Neutrophil (primary cell): ENCODE measurements at regions not wholly inside any gene's neighbourhood (a gene's known extent, or its start where the extent isn't known, plus 50 kb on each side); places are given as distances from the start of the nearest gene placed in this dataset.

Experiments used
- H3K27ac ChIP-seq: fragments of 200-600 bp; sonication (generic); 2 replicates; pipeline ENCODE4 v1.5.1; 2016; ENCODE audit warnings: mild to moderate bottlenecking, moderate library complexity
- H3K27me3 ChIP-seq: fragments of 200-600 bp; sonication (generic); 2 replicates; pipeline ENCODE4 v1.6.0; 2016; ENCODE audit warnings: mild to moderate bottlenecking
- H3K36me3 ChIP-seq: fragments of 200-600 bp; sonication (generic); 2 replicates; pipeline ENCODE4 v1.5.1; 2017
- H3K4me1 ChIP-seq, 2 experiments: fragments of 200-600 bp in 1 of 2; sonication (generic) in 1 of 2; 1 replicate in 1 of 2; 2 replicates in 1 of 2; pipeline versions ENCODE4 v1.5.1 to v1.6.1; 2013 to 2016; ENCODE audit warnings: low read depth in 1 of 2, low read length in 1 of 2, mild to moderate bottlenecking in 1 of 2, moderate library complexity in 1 of 2; ENCODE audit not compliant: control insufficient read depth in 1 of 2, insufficient read depth in 1 of 2
- H3K4me3 ChIP-seq, 2 experiments: fragments of 200-600 bp in 1 of 2; sonication (generic) in 1 of 2; 1 replicate in 1 of 2; 2 replicates in 1 of 2; pipeline ENCODE4 v1.5.1; 2013 to 2016; ENCODE audit warnings: low read depth in 1 of 2, low read length in 1 of 2, mild to moderate bottlenecking in 1 of 2, moderate library complexity in 1 of 2
- H3K9me3 ChIP-seq: fragments of 200-600 bp; sonication (generic); 2 replicates; pipeline ENCODE4 v1.5.1; 2016
- CTCF ChIP-seq: fragments of 200-600 bp; sonication (generic); IDR thresholded peaks from 2 replicates; pipeline ENCODE4 v1.5.1; 2016; ENCODE audit warnings: antibody characterized with exemption

- TF ChIP-seq CTCF, result no peak
- Histone ChIP-seq H3K4me3 (peak overlapping the region; percentile 47 to 55), H3K4me1 (peaks cover 9 to 10% of the 10 kb centered on the region in 2 experiments), H3K27me3 (no peaks in the 10 kb centered on the region), H3K36me3 (no peaks in the 10 kb centered on the region), H3K27ac (no peak overlapping the region), H3K9me3 (no peaks in the 10 kb centered on the region)
These were observed 65.6 kb upstream of the IRF2BP2 start for GRCh38 chr1:234675572-234675971.

DNA sequence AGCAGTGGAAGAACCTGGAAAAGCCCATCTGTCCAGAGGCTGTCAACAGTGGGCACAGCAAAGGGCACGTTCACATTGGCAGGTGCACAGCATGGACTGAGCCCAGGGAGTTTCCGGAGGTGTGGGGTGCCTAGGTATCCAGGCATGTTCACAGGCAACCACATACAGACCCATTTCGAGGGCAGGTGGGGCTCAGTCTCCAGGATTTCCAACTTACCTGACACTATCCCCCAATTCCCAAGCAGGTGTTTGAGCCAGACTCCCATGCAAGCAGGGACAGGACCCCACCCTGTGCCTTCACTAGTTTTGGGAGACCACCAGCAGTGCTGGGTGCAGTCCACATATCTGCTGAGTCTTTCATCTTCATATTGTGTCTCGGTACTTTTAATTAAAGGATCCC, 65.0 kb upstream of the IRF2BP2 start:
- Histone ChIP-seq H3K27ac (no peak overlapping the region), H3K4me3 (no peak overlapping the region), H3K4me1 (peaks cover 9 to 10% of the 10 kb centered on the region in 2 experiments), H3K9me3 (no peaks in the 10 kb centered on the region), H3K36me3 (no peaks in the 10 kb centered on the region), H3K27me3 (no peaks in the 10 kb centered on the region)
- no peak for TF ChIP-seq CTCF

- no peak for TF ChIP-seq CTCF
- H3K27ac ChIP-seq, result no peak overlapping the region
These were observed 64.3 kb upstream of the IRF2BP2 start for GRCh38 chr1:234674218-234674815.

GRCh38 chr1:234672349-234673135, 62.6 kb upstream of the IRF2BP2 start:
- Histone ChIP-seq H3K4me3 (no peak overlapping the region), H3K9me3 (no peaks in the 10 kb centered on the region), H3K27me3 (no peaks in the 10 kb centered on the region), H3K4me1 (peaks cover 9 to 10% of the 10 kb centered on the region in 2 experiments), H3K36me3 (no peaks in the 10 kb centered on the region), H3K27ac (no peak overlapping the region)
- TF ChIP-seq CTCF, result no peak

More at GRCh38 chr1:234674218-234674815, 64.3 kb upstream of the IRF2BP2 start:
- H3K4me3 ChIP-seq, result no peak overlapping the region
- H3K27me3 ChIP-seq, result no peaks in the 10 kb centered on the region
- peaks cover 9 to 10% of the 10 kb centered on the region in 2 experiments for H3K4me1 ChIP-seq
- H3K36me3 ChIP-seq, result no peaks in the 10 kb centered on the region
- H3K9me3 ChIP-seq, result no peaks in the 10 kb centered on the region

DNA sequence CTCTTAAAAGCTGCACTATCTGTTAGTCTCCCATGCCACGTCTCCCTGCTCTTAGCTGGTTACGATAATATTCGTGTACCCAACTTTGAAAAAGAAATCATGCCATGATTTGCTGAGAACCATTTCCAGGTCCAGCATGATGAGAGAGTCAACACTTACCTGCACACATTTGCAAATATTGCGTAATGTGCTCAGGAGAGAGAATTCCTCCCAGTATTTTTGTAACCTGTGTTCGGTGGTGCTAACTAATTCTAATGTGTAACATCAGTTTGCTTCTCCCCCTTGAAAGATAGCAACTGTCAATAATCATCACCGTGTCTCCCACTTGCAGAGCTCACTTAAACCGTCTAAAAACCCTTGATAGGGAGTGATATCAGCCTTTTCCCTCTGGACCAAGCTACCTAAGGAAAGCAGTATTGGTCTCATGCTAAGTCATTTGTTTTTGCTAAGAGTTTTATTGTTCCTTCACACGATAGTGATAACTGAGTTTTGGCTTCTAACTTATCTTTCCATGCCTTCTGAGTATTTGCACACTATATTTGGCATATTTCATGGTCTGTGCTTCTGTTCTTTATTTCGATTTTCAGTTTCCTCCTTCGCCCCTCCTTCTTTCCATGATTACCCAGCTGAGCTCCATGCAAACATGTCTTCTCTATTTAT, 61.1 kb upstream of the IRF2BP2 start:
- H3K4me1 ChIP-seq, result peaks cover 4 to 6% of the 10 kb centered on the region in 2 experiments
- no peak overlapping the region for H3K27ac ChIP-seq
- H3K36me3 ChIP-seq, result no peaks in the 10 kb centered on the region
- no peaks in the 10 kb centered on the region for H3K27me3 ChIP-seq
- no peaks in the 10 kb centered on the region for H3K9me3 ChIP-seq
- no peak for TF ChIP-seq CTCF
- H3K4me3 ChIP-seq, result no peak overlapping the region
